ENCODE measurements at regions not wholly inside any gene's neighbourhood (a gene's known extent, or its start where the extent isn't known, plus 50 kb on each side); places are given as distances from the start of the nearest gene placed in this dataset.
"Not testable (repeated sequence)": the region's sequence is repeated elsewhere in the genome, so short reads cannot be mapped to it uniquely, and the experiment has no call there.

- Histone ChIP-seq H3K27ac (no peak overlapping the region), H3K4me3 (no peak overlapping the region), H3K36me3 (replicated peaks in 1 of 2) (no peaks in the 10 kb centered on the region), H3K4me1 (replicated peaks in 1 of 2) (no peaks in the 10 kb centered on the region), H3K27me3 (no peaks in the 10 kb centered on the region), H3K9me3 (replicated peaks in 1 of 3) (no peaks in the 10 kb centered on the region)
- intact Hi-C loops (cut with DNase I) = no loop called here
- WGBS, 4 donors = 91 to 100% (median 99%) methylated on average over 1 of the region's 1 CpG
- DNase-seq = no peak
- no peak for TF ChIP-seq POLR2A (IDR thresholded peaks at IDR 0.05)
- no peak for TF ChIP-seq CTCF (IDR thresholded peaks at IDR 0.05)
These were observed 182.2 kb upstream of the SPRY2 start for GRCh38 chr13:80523134-80523533.

- H3K36me3 ChIP-seq (replicated peaks in 1 of 2); H3K27ac ChIP-seq; H3K4me3 ChIP-seq; H3K9me3 ChIP-seq (replicated peaks in 1 of 3); H3K4me1 ChIP-seq (replicated peaks in 1 of 2); intact Hi-C loops (cut with DNase I); DNase-seq; H3K27me3 ChIP-seq: not testable (repeated sequence)
- WGBS, 4 donors = 69 to 83% (median 75%) methylated on average over 1 of the region's 1 CpG
These were observed 181.5 kb upstream of the SPRY2 start for GRCh38 chr13:80522463-80522862.

GRCh38 chr13:80516818-80517348, 176.0 kb upstream of the SPRY2 start:
- no peak overlapping the region for H3K4me3 ChIP-seq
- 82 to 94% (median 91%) methylated on average over 7 to 8 of the region's 8 CpGs for WGBS, 4 donors
- H3K36me3 ChIP-seq (replicated peaks in 1 of 2) = no peaks in the 10 kb centered on the region
- no peak overlapping the region for H3K27ac ChIP-seq
- intact Hi-C loops (cut with DNase I) = no loop called here
- H3K27me3 ChIP-seq = no peaks in the 10 kb centered on the region
- DNase-seq = no peak
- TF ChIP-seq CTCF (IDR thresholded peaks at IDR 0.05) (no peak), POLR2A (IDR thresholded peaks at IDR 0.05) (no peak)
- no peaks in the 10 kb centered on the region for H3K4me1 ChIP-seq (replicated peaks in 1 of 2)
- peaks cover 0 to 4% (median 0%) of the 10 kb centered on the region in 3 donors for H3K9me3 ChIP-seq (replicated peaks in 1 of 3)

- intact Hi-C loops (cut with DNase I) = no loop called here
- Histone ChIP-seq H3K36me3 (replicated peaks in 1 of 2) (no peaks in the 10 kb centered on the region), H3K9me3 (replicated peaks in 1 of 3) (peaks cover 0 to 4% (median 0%) of the 10 kb centered on the region in 3 donors), H3K4me3 (no peak overlapping the region), H3K27ac (no peak overlapping the region), H3K4me1 (replicated peaks in 1 of 2) (no peaks in the 10 kb centered on the region), H3K27me3 (no peaks in the 10 kb centered on the region)
- no peak for DNase-seq
- WGBS, 4 donors = 87 to 93% (median 91%) methylated on average over 4 of the region's 4 CpGs
- TF ChIP-seq CTCF (IDR thresholded peaks at IDR 0.05) (no peak), POLR2A (IDR thresholded peaks at IDR 0.05) (no peak)
These were observed 174.4 kb upstream of the SPRY2 start for GRCh38 chr13:80515296-80515695.

- Histone ChIP-seq H3K27me3 (no peaks in the 10 kb centered on the region), H3K27ac (no peak overlapping the region), H3K9me3 (replicated peaks in 1 of 3) (peaks cover 0 to 4% (median 0%) of the 10 kb centered on the region in 3 donors), H3K4me3 (no peak overlapping the region), H3K36me3 (replicated peaks in 1 of 2) (no peaks in the 10 kb centered on the region), H3K4me1 (replicated peaks in 1 of 2) (no peaks in the 10 kb centered on the region)
- intact Hi-C loops (cut with DNase I) = no loop called here
- DNase-seq = no peak
- whole genome bisulfite sequencing, 4 donors = 90 to 99% (median 92%) methylated on average over 1 of the region's 1 CpG
- no peak for TF ChIP-seq CTCF (IDR thresholded peaks at IDR 0.05)
- TF ChIP-seq POLR2A (IDR thresholded peaks at IDR 0.05) = no peak
These were observed 172.3 kb upstream of the SPRY2 start for GRCh38 chr13:80513196-80513595.
